K562 (cell line): ENCODE measurements at regions not wholly inside any gene's neighbourhood (a gene's known extent, or its start where the extent isn't known, plus 50 kb on each side); places are given as distances from the start of the nearest gene placed in this dataset.

Source experiments
- CC2D1A ChIP-seq: fragments of 450-650 bp; IDR thresholded peaks from 2 replicates; pipeline ENCODE4 v1.6.1; 2017; ENCODE audit warnings: mild to moderate bottlenecking
- GABPB1 ChIP-seq: sonication (generic); formaldehyde crosslinking; IDR thresholded peaks from 2 replicates; pipeline ENCODE4 v1.8.0; 2022; ENCODE audit warnings: mild to moderate bottlenecking, missing genetic modification reagents
- GATAD2B ChIP-seq: fragments of 450-650 bp; IDR thresholded peaks from 2 replicates; pipeline ENCODE4 v1.6.1; 2017; ENCODE audit warnings: mild to moderate bottlenecking, borderline replicate concordance
- HSF4 ChIP-seq: fragments of 250-450 bp; sonication (Bioruptor Pico); IDR thresholded peaks from 2 replicates; pipeline ENCODE4 v2.1.2; 2022; ENCODE audit warnings: mild to moderate bottlenecking, moderate library complexity, borderline replicate concordance
- MEF2A ChIP-seq: IDR thresholded peaks from 2 replicates; pipeline ENCODE4 v1.6.1; 2011; ENCODE audit warnings: low read depth, mild to moderate bottlenecking, low read length, moderate library complexity; ENCODE audit not compliant: control insufficient read depth
- MEIS2 ChIP-seq: fragments of 450-650 bp; IDR thresholded peaks from 2 replicates; pipeline ENCODE4 v1.6.1; 2014; ENCODE audit warnings: mild to moderate bottlenecking; ENCODE audit not compliant: partially characterized antibody
- SMARCE1 ChIP-seq: fragments of 450-650 bp; IDR thresholded peaks from 2 replicates; pipeline ENCODE4 v1.7.1; 2016; ENCODE audit warnings: mild to moderate bottlenecking
- SMC3 ChIP-seq: conservative IDR thresholded peaks from 2 replicates; pipeline ENCODE4 v1.6.1; 2011; ENCODE audit warnings: low read depth, low read length, improper control_type of control experiment; ENCODE audit not compliant: insufficient read depth
- ZNF311 ChIP-seq: fragments of 250-450 bp; sonication (Bioruptor Pico); IDR thresholded peaks from 2 replicates; pipeline ENCODE4 v1.4.0; 2020; ENCODE audit warnings: mild to moderate bottlenecking, moderate library complexity
- TF ChIP-seq, protein P1 (sequence below), 2 experiments: IDR thresholded peaks; 2 replicates each; pipeline ENCODE4 v1.6.1; 2012; ENCODE audit warnings: improper control_type of control experiment in 2 of 2, low read depth in 2 of 2, low read length in 2 of 2, borderline replicate concordance in 1 of 2
- TF ChIP-seq, protein P2 (sequence below), 2 experiments: fragments of 450-650 bp; conservative IDR thresholded peaks; 2 replicates each; pipeline ENCODE4 v1.6.1; 2017; ENCODE audit warnings: mild to moderate bottlenecking in 2 of 2, moderate library complexity in 2 of 2

DNA sequence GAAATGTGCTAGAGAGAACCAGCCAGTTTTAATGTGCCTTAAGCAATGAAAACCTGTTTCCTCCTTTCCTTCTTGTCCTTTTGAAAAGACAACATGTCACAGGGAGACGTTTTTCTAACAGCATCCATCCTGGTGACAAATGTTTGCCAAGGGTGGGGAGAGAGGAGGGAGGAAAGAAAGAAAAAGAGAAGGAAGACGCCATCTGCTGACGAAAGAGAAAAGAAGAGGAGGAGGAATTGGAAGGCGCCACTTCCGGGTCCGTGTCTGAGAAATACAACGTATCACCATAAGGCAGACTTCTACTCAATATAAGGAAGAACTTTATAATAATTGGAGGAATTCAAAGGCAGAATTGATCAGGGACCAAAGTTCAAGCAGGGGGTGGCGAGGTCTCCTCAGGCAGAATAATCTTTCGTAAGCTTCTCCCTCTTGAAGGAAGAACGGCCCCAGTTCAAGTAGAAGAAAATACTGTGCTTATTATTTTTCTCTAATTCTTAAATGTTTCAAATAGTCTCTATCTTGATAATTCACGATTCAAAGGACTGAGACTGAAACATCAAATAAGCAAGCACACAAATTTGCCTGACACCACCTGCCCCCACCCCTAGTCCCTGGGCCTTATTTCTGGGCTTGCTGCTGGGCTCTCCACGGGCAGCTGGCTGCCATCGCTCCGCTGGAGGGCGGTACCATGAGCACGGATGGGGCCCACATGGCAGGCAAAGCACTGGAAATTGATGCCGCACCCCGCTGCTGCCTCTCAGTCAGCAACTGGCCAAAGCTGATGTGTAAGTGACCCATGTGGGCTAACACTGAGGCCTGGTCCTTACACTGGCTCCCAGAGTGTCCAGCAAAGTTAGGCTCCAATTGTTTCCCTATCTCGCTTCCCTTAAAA lies 273.7 kb upstream of the KLF14 start (continued):
- TF ChIP-seq, protein P1, sequence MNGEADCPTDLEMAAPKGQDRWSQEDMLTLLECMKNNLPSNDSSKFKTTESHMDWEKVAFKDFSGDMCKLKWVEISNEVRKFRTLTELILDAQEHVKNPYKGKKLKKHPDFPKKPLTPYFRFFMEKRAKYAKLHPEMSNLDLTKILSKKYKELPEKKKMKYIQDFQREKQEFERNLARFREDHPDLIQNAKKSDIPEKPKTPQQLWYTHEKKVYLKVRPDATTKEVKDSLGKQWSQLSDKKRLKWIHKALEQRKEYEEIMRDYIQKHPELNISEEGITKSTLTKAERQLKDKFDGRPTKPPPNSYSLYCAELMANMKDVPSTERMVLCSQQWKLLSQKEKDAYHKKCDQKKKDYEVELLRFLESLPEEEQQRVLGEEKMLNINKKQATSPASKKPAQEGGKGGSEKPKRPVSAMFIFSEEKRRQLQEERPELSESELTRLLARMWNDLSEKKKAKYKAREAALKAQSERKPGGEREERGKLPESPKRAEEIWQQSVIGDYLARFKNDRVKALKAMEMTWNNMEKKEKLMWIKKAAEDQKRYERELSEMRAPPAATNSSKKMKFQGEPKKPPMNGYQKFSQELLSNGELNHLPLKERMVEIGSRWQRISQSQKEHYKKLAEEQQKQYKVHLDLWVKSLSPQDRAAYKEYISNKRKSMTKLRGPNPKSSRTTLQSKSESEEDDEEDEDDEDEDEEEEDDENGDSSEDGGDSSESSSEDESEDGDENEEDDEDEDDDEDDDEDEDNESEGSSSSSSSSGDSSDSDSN (IDR thresholded peaks at IDR 0.05; ENCODE audit: borderline replicate concordance in 1 of 2, low read depth in 2 of 2, low read length in 2 of 2), result no peak
- TF ChIP-seq GABPB1 (CRISPR knock-in tag), result 0 out of 2 replicates have a peak, but pooled peaks have one; percentile 39
- peak; percentile 90 for TF ChIP-seq SMC3
- TF ChIP-seq, protein P2, sequence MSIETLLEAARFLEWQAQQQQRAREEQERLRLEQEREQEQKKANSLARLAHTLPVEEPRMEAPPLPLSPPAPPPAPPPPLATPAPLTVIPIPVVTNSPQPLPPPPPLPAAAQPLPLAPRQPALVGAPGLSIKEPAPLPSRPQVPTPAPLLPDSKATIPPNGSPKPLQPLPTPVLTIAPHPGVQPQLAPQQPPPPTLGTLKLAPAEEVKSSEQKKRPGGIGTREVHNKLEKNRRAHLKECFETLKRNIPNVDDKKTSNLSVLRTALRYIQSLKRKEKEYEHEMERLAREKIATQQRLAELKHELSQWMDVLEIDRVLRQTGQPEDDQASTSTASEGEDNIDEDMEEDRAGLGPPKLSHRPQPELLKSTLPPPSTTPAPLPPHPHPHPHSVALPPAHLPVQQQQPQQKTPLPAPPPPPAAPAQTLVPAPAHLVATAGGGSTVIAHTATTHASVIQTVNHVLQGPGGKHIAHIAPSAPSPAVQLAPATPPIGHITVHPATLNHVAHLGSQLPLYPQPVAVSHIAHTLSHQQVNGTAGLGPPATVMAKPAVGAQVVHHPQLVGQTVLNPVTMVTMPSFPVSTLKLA (conservative IDR thresholded peaks at IDR 0.05), result peak in 1 of 2 experiments; percentile 18; a peak in 1 of 4 replicates
- TF ChIP-seq CC2D1A, result peak; percentile 77
- peak; percentile 4; the same call in 1 of the 2 replicates for TF ChIP-seq MEF2A
- TF ChIP-seq SMARCE1, result no peak
- no peak for TF ChIP-seq ZNF311
- TF ChIP-seq HSF4 (CRISPR knock-in tag), result no peak
- TF ChIP-seq GATAD2B, result no peak
- peak; percentile 48 for TF ChIP-seq MEIS2
- TF ChIP-seq, all 486 proteins: peak for 61
